ENCODE measurements at regions not wholly inside any gene's neighbourhood (a gene's known extent, or its start where the extent isn't known, plus 50 kb on each side); places are given as distances from the start of the nearest gene placed in this dataset.

DNA sequence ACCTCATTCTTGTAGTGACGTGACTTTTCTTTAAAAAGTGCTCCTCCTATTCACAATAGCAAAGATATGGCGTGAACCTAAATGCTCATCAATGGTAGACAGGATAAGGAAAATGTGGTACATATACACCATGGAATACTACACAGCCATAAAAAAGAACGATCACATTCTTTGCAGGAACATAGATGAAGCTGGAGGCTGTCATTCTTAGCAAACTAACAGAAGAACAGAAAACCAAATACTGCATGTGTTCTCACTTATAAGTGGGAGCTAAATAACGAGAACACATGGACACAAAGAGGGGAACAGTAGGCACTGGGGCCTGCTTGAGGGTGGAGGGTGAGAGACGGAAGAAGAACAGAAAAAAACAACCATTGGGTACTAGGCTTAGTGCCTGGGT lies 59.9 kb upstream of the FGFR2 start:
- TF ChIP-seq SUZ12 (IDR thresholded peaks at IDR 0.05; ENCODE audit: extremely low read depth, insufficient read depth, insufficient read length) (no peak), YY1 (IDR thresholded peaks at IDR 0.05; ENCODE audit: insufficient read depth, insufficient read length) (no peak), ZNF274 (IDR thresholded peaks at IDR 0.05; ENCODE audit: low read depth, low read length) (no peak)

All from NT2/D1 (cell line).